ENCODE measurements at regions not wholly inside any gene's neighbourhood (a gene's known extent, or its start where the extent isn't known, plus 50 kb on each side); places are given as distances from the start of the nearest gene placed in this dataset.
"Not testable (repeated sequence)": the region's sequence is repeated elsewhere in the genome, so short reads cannot be mapped to it uniquely, and the experiment has no call there.

GRCh38 chr2:91477291-91477690 lies 2785.8 kb downstream of the RPIA start:
- DNase-seq; H3K4me1 Mint-ChIP-seq (ENCODE audit: low read depth); H3K9me3 Mint-ChIP-seq; H3K4me3 Mint-ChIP-seq; H3K36me3 Mint-ChIP-seq (ENCODE audit: low read depth); H3K27ac Mint-ChIP-seq: not testable (repeated sequence)
- peaks cover 14% of the 10 kb centered on the region for H3K27me3 Mint-ChIP-seq

GRCh38 chr2:91477731-91478672 lies 2786.5 kb downstream of the RPIA start:
- DNase-seq, result no peak
- H3K27me3 Mint-ChIP-seq, result peaks cover 17% of the 10 kb centered on the region
- H3K27ac Mint-ChIP-seq, result no peak overlapping the region
- H3K9me3 Mint-ChIP-seq, result no peaks in the 10 kb centered on the region
- H3K36me3 Mint-ChIP-seq (ENCODE audit: low read depth), result no peaks in the 10 kb centered on the region
- H3K4me1 Mint-ChIP-seq (ENCODE audit: low read depth), result peaks cover 2% of the 10 kb centered on the region
- peak overlapping the region; percentile 23 for H3K4me3 Mint-ChIP-seq

DNA sequence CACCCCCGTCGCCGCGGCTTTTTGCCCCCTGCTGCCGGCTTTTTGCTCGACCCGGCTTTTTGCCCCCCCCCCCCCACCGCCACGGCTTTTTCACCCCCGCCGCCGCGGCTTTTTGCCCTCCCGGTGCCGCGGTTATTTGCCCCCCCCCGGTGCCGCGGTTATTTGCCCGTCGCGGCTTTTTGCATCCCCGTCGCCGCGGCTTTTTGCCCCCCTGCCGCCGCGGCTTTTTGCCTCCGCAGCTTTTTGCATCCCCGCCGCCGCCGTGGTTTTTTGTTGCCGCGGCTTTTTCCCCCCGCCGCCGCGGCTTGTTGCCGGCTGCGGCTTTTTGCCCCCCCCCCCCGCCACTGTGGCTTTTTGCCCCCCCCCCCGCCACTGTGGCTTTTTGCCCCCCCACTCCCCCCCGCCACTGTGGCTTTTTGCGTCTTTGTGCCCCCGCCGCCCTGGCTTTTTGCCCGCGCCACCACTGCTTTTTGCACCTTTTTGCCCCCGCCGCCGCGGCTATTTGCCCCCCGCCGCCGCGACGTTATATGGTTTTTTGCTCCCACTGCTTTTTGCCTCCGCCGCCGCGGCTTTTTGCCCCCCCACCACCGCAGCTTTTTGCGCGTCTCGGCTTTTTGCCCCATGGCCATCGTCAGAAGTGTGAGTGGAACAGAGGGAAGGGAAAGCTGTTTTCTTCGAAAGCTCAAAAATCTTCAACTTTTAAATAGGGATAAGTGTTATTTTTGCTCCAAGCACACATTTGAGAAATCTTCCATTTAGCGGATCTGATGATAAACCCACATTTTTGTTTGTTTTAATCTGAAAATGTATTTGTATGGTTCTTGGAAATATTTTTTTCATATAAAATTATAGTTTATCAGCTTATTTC lies 2787.6 kb downstream of the RPIA start:
- DNase-seq; H3K4me1 Mint-ChIP-seq (ENCODE audit: low read depth); H3K27ac Mint-ChIP-seq; H3K9me3 Mint-ChIP-seq; H3K36me3 Mint-ChIP-seq (ENCODE audit: low read depth); H3K4me3 Mint-ChIP-seq: not testable (repeated sequence)
- peaks cover 17% of the 10 kb centered on the region for H3K27me3 Mint-ChIP-seq

GRCh38 chr2:91485226-91485625 lies 2793.8 kb downstream of the RPIA start:
- not testable (repeated sequence) for H3K27ac Mint-ChIP-seq; H3K9me3 Mint-ChIP-seq; H3K36me3 Mint-ChIP-seq (ENCODE audit: low read depth); H3K4me3 Mint-ChIP-seq; H3K4me1 Mint-ChIP-seq (ENCODE audit: low read depth); DNase-seq; H3K27me3 Mint-ChIP-seq

GRCh38 chr2:91497129-91498064 lies 2805.9 kb downstream of the RPIA start:
- not testable (repeated sequence) for H3K27ac Mint-ChIP-seq; DNase-seq; H3K27me3 Mint-ChIP-seq; H3K36me3 Mint-ChIP-seq (ENCODE audit: low read depth); H3K4me1 Mint-ChIP-seq (ENCODE audit: low read depth); H3K9me3 Mint-ChIP-seq; H3K4me3 Mint-ChIP-seq

DNA sequence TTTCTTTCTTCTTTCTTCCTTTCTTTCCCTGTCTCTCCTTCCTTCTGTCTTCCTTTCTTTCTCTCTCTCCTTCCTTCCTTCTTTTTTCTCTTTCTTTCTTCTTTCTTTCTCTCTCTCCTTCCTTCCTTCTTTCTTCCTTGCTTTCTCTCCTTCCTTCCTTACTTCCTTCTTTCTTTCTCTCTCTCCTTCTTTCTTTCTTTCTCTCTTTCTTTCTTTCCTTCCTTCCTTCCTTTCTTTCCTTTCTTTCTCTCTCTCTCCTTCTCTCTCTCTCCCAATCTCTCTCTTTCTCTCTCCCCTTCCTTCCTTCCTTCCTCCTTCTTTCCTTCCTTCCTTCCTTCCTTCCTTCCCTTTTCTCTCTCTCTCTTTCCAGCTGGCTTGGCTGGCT lies 2806.6 kb downstream of the RPIA start:
- not testable (repeated sequence) for H3K36me3 Mint-ChIP-seq (ENCODE audit: low read depth); H3K9me3 Mint-ChIP-seq; H3K4me3 Mint-ChIP-seq; DNase-seq; H3K4me1 Mint-ChIP-seq (ENCODE audit: low read depth); H3K27ac Mint-ChIP-seq; H3K27me3 Mint-ChIP-seq

- not testable (repeated sequence) for H3K36me3 Mint-ChIP-seq (ENCODE audit: low read depth); H3K4me3 Mint-ChIP-seq; H3K4me1 Mint-ChIP-seq (ENCODE audit: low read depth); H3K27me3 Mint-ChIP-seq; H3K9me3 Mint-ChIP-seq; DNase-seq; H3K27ac Mint-ChIP-seq
These were observed 2807.2 kb downstream of the RPIA start for GRCh38 chr2:91498513-91499250.

DNA sequence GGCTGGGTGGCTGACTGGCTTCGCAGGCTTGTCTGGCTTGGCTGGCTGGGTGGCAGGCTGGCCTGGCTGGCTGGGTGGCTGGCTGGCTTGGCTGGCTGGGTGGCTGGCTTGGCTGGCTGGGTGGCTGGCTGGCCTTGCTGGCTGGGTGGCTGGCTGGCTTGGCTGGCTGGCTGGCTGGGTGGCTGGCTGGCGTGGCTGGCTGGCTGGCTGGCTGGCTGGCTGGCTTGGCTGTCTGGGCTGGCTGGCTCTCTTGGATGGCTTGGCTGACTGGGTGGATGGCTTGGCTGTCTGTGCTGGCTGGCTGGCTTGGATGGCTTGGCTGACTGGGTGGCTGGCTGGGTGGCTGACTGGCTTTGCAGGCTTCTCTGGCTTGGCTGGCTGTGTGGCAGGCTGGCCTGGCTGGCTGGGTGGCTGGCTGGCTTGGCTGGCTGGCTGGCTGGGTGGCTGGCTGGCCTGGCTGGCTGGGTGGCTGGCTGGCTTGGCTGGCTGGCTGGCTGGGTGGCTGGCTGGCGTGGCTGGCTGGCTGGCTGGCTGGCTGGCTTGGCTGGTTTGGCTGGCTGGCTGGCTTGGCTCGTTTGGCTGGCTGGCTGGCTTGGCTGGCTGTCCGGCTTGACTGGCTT lies 2808.1 kb downstream of the RPIA start:
- H3K27me3 Mint-ChIP-seq, result not testable (repeated sequence)

DNA sequence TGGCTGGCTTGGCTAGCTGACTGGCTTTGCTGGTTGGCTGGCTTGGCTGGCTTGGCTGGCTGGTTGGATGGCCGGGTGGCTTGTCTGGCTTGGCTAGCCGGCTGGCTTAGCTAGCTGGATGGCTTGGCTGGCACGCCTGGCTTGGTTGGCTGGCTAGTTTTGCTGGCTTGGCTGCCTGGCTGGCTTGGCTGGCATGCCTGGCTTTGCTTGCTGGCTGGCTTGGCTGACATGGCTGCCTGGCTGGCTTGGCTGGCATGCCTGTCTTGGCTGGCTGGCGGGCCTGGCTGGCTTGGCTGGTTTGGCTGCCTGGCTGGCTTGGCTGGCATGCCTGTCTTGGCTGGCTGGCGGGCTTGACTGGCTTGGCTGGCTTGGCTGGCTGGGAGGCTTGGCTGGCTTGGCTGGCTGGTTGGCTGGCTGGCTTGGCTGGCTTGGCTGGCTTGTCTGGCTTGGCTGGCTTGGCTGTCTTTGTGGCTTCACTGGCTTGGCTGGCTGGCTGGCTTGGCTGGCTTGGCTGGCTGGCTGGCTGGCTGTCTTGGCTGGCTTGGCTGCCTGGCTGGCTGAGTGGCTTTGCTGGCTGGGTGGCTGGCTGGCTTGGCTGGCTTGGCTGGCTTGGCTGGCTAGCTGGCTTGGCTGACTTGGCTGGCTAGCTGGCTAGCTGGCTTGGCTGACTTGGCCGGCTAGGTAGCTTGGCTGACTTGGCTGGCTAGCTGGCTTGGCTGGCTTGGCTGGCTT lies 2808.9 kb downstream of the RPIA start:
- DNase-seq; H3K9me3 Mint-ChIP-seq; H3K36me3 Mint-ChIP-seq (ENCODE audit: low read depth); H3K4me1 Mint-ChIP-seq (ENCODE audit: low read depth); H3K4me3 Mint-ChIP-seq; H3K27me3 Mint-ChIP-seq; H3K27ac Mint-ChIP-seq: not testable (repeated sequence)

More for the DNA sequence above, 2808.1 kb downstream of the RPIA start:
- not testable (repeated sequence) for H3K4me1 Mint-ChIP-seq (ENCODE audit: low read depth); H3K4me3 Mint-ChIP-seq; H3K27ac Mint-ChIP-seq; H3K36me3 Mint-ChIP-seq (ENCODE audit: low read depth); H3K9me3 Mint-ChIP-seq; DNase-seq

DNA sequence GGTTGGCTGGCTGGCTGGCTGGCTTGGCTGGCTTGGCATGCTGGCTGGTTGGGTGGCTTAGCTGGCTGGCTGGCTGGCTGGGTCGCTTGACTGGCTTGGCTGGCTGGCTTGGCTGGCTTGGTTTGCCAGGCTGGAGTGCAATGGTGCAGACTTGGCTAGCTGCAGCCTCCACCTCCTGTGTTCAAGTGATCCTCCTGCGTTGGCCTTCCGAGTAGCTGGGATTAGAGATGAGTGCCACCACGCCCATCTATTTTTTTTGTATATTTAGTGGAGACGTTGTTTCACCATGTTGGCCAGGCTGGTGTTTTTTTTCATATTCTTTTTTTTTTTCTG lies 2809.5 kb downstream of the RPIA start:
- H3K27me3 Mint-ChIP-seq; DNase-seq; H3K36me3 Mint-ChIP-seq (ENCODE audit: low read depth); H3K9me3 Mint-ChIP-seq; H3K4me1 Mint-ChIP-seq (ENCODE audit: low read depth); H3K4me3 Mint-ChIP-seq; H3K27ac Mint-ChIP-seq: not testable (repeated sequence)

DNA sequence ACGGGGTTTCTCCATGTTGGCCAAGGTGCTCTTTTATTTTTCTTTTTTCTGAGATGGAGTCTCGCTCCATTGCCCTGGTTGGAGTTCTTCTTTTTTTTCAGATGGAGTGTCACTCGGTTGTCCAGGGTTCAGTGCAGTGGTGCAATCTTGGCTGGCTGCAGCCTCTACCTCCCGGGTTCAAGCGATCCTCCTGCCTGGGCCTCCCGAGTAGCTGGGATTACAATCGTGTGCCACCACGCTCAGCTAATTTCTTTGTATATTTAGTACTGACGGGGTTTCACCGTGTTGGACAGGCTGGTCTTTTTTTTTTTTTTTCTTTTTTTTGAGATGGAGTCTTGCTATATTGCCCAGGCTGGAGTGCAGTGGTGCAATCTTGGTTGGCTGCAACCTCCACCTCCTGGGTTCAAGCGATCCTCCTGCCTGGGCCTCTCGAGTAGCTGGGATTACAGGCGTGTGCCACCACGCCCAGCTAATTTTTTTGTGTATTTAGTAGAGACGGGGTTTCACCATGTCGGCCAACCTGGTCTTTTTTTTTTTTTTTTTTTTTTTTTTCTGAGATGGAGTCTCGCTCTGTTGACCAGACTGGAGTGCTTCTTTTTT lies 2810.1 kb downstream of the RPIA start:
- not testable (repeated sequence) for H3K27me3 Mint-ChIP-seq; H3K4me3 Mint-ChIP-seq; DNase-seq; H3K9me3 Mint-ChIP-seq; H3K4me1 Mint-ChIP-seq (ENCODE audit: low read depth); H3K36me3 Mint-ChIP-seq (ENCODE audit: low read depth); H3K27ac Mint-ChIP-seq

GRCh38 chr2:91503572-91503958 lies 2812.1 kb downstream of the RPIA start:
- H3K27me3 Mint-ChIP-seq; H3K27ac Mint-ChIP-seq; H3K4me3 Mint-ChIP-seq; H3K36me3 Mint-ChIP-seq (ENCODE audit: low read depth); H3K9me3 Mint-ChIP-seq; DNase-seq; H3K4me1 Mint-ChIP-seq (ENCODE audit: low read depth): not testable (repeated sequence)
